GM12878 (cell line): ENCODE measurements at regions not wholly inside any gene's neighbourhood (a gene's known extent, or its start where the extent isn't known, plus 50 kb on each side); places are given as distances from the start of the nearest gene placed in this dataset.

Source experiments
- CBX3 ChIP-seq: fragments of 200-600 bp; sonication (generic); IDR thresholded peaks from 2 replicates; pipeline ENCODE4 v1.6.1; 2016; ENCODE audit warnings: low read depth, borderline replicate concordance
- CTCF ChIP-seq, 3 experiments: IDR thresholded peaks in 2 of 3; conservative IDR thresholded peaks in 1 of 3; 2 replicates each; pipeline ENCODE4 v1.5.1; 2011; ENCODE audit warnings: low read depth in 3 of 3, low read length in 3 of 3, mild to moderate bottlenecking in 3 of 3, control low read depth in 2 of 3, moderate library complexity in 2 of 3, inconsistent platforms in 1 of 3, mixed read lengths in 1 of 3; ENCODE audit not compliant: control insufficient read depth in 2 of 3, insufficient read depth in 1 of 3; ENCODE audit errors: extremely low read depth in 1 of 3
- MTA3 ChIP-seq: IDR thresholded peaks from 2 replicates; pipeline ENCODE4 v1.6.1; 2012; ENCODE audit warnings: low read length, inconsistent platforms, borderline replicate concordance
- POLR2A ChIP-seq: IDR thresholded peaks from 2 replicates; pipeline ENCODE4 v1.6.1; 2011; ENCODE audit warnings: low read depth, mild to moderate bottlenecking, low read length

- no peak for TF ChIP-seq CTCF (IDR thresholded peaks at IDR 0.05 in 2 of 3, conservative IDR thresholded peaks at IDR 0.05 in 1 of 3; ENCODE audit: control insufficient read depth in 2 of 3, extremely low read depth in 1 of 3, insufficient read depth in 1 of 3, low read depth in 3 of 3, low read length in 3 of 3)
- TF ChIP-seq CBX3 = no peak
- no peak for TF ChIP-seq MTA3
- TF ChIP-seq POLR2A = no peak
These were observed 101.4 kb upstream of the ATP8B1 start for GRCh38 chr18:57904535-57904934.
